Immature natural killer cell (primary cell): ENCODE measurements at regions not wholly inside any gene's neighbourhood (a gene's known extent, or its start where the extent isn't known, plus 50 kb on each side); places are given as distances from the start of the nearest gene placed in this dataset.

ENCODE experiments used
- DNase-seq, 3 donors: peaks; one replicate each; pipeline ENCODE4 v3.0.0; 2022; ENCODE audit warnings: mixed read lengths in 1 of 3
- H3K27ac Mint-ChIP-seq, 6 donors: one replicate each; pipeline ENCODE4 v1.8.0; 2020; ENCODE audit warnings: mixed read lengths in 6 of 6, mild to moderate bottlenecking in 5 of 6, inconsistent platforms in 4 of 6, moderate library complexity in 3 of 6
- H3K27me3 Mint-ChIP-seq, 3 donors: one replicate each; pipeline ENCODE4 v1.8.0; 2020 to 2021; ENCODE audit warnings: low read depth in 3 of 3, mild to moderate bottlenecking in 3 of 3, mixed read lengths in 3 of 3, moderate library complexity in 3 of 3, inconsistent platforms in 1 of 3
- H3K36me3 Mint-ChIP-seq, 3 donors: one replicate each; pipeline ENCODE4 v1.8.0; 2020; ENCODE audit warnings: mixed read lengths in 3 of 3, inconsistent platforms in 2 of 3, mild to moderate bottlenecking in 2 of 3
- H3K4me1 Mint-ChIP-seq, 2 donors: one replicate each; pipeline ENCODE4 v1.8.0; 2020; ENCODE audit warnings: inconsistent platforms in 2 of 2, mild to moderate bottlenecking in 2 of 2, mixed read lengths in 2 of 2, moderate library complexity in 1 of 2
- H3K4me3 Mint-ChIP-seq, 5 donors: one replicate each; pipeline ENCODE4 v1.8.0; 2020; ENCODE audit warnings: mild to moderate bottlenecking in 5 of 5, mixed read lengths in 5 of 5, inconsistent platforms in 3 of 5, moderate library complexity in 3 of 5
- H3K9me3 Mint-ChIP-seq, 6 donors: one replicate each; pipeline ENCODE4 v1.8.0; 2020; ENCODE audit warnings: mild to moderate bottlenecking in 6 of 6, mixed read lengths in 6 of 6, inconsistent platforms in 4 of 6, moderate library complexity in 3 of 6

- DNase-seq, result no peak
- Mint-ChIP-seq H3K27me3 (peaks cover 0 to 5% (median 0%) of the 10 kb centered on the region in 3 donors), H3K36me3 (no peaks in the 10 kb centered on the region), H3K4me1 (no peaks in the 10 kb centered on the region), H3K4me3 (no peak overlapping the region), H3K9me3 (peaks cover 0 to 4% (median 0%) of the 10 kb centered on the region in 6 donors), H3K27ac (no peak overlapping the region)
Measured at GRCh38 chr13:47546391-47547225, 454.5 kb downstream of the SUCLA2 start.

DNA sequence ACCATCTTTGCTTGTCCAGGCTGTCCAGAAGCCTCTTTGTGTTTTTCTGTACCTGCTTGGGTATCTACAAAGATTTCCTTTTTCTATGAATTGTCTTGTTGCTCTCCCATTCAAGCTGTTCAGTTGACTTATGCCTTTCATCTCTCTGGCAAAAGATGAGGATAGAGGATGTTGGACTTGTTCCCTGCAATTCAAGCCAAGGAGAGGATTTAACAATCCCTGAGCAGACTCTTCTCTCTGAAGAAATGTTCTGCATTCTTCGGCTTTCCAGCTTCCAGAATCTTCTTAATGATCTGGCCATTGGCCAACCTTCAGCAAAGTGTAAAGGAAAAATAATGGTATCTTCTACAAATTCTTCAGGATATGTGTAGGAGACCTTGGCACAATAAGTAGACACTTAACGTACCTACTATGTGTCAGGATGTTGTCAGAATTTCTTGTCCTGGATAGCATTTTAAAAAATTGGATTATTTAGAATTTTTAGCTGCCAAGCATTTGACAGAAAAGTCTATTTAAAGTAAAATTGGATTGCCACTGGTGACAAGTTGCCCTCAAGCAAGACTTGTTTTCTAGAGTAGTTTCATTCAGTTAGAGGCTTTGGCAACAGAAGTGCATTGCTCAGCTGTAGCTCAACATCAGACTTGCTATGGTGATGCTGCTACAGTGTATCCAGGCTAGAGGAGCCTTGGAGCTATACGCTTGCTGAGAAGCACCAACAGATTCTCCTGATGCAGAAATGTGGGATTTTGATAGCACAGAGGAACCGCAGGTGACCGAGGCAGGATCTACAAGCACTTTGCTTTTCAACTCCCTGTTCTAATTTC is 455.7 kb downstream of the SUCLA2 start:
- no peak overlapping the region for H3K4me3 Mint-ChIP-seq
- peaks cover 0 to 2% (median 0%) of the 10 kb centered on the region in 6 donors for H3K9me3 Mint-ChIP-seq
- no peak overlapping the region for H3K27ac Mint-ChIP-seq
- no peaks in the 10 kb centered on the region for H3K36me3 Mint-ChIP-seq
- DNase-seq, result no peak
- H3K4me1 Mint-ChIP-seq, result no peaks in the 10 kb centered on the region
- H3K27me3 Mint-ChIP-seq, result peaks cover 0 to 5% (median 0%) of the 10 kb centered on the region in 3 donors

DNA sequence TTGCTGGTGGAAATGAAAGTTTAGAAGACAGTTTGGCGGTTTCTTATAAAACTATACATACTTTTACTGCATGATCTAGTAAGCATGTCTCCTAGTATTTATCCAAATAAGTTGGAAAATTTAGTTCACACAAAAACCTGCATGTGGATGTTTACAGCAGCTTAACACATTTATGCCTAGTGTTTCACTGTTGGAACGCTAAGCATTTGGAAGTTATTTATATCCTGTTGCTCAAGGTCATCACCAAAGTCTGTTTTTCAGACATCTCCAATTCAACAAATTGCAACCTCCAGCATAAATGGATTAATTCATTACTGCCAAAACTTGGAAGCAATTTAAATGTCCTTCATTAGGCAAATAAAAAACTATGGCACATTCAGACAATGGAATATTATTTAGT is 461.8 kb downstream of the SUCLA2 start:
- Mint-ChIP-seq H3K9me3 (peaks cover 3 to 8% (median 7%) of the 10 kb centered on the region in 6 donors), H3K4me3 (no peak overlapping the region), H3K4me1 (no peaks in the 10 kb centered on the region), H3K36me3 (no peaks in the 10 kb centered on the region), H3K27me3 (peaks cover 0 to 3% (median 2%) of the 10 kb centered on the region in 3 donors), H3K27ac (no peak overlapping the region)
- DNase-seq, result no peak

GRCh38 chr13:47523771-47524170 is 477.3 kb downstream of the SUCLA2 start:
- Mint-ChIP-seq H3K27me3 (peaks cover 0 to 3% (median 0%) of the 10 kb centered on the region in 3 donors), H3K9me3 (peaks cover 0 to 17% (median under 1%) of the 10 kb centered on the region in 6 donors), H3K27ac (no peak overlapping the region), H3K36me3 (no peaks in the 10 kb centered on the region), H3K4me3 (no peak overlapping the region), H3K4me1 (no peaks in the 10 kb centered on the region)
- DNase-seq, result no peak

GRCh38 chr13:47521890-47522487 is 479.1 kb downstream of the SUCLA2 start:
- Mint-ChIP-seq H3K27ac (no peak overlapping the region), H3K36me3 (no peaks in the 10 kb centered on the region), H3K4me3 (no peak overlapping the region), H3K27me3 (peaks cover 0 to 3% (median 0%) of the 10 kb centered on the region in 3 donors), H3K4me1 (no peaks in the 10 kb centered on the region), H3K9me3 (peaks cover 0 to 8% (median 0%) of the 10 kb centered on the region in 6 donors)
- no peak for DNase-seq

GRCh38 chr13:47519626-47520025 is 481.4 kb downstream of the SUCLA2 start:
- no peak for DNase-seq
- no peaks in the 10 kb centered on the region for H3K4me1 Mint-ChIP-seq
- H3K27me3 Mint-ChIP-seq, result no peaks in the 10 kb centered on the region
- no peak overlapping the region for H3K4me3 Mint-ChIP-seq
- peaks cover 0 to 8% (median 0%) of the 10 kb centered on the region in 6 donors for H3K9me3 Mint-ChIP-seq
- no peaks in the 10 kb centered on the region for H3K36me3 Mint-ChIP-seq
- H3K27ac Mint-ChIP-seq, result no peak overlapping the region

DNA sequence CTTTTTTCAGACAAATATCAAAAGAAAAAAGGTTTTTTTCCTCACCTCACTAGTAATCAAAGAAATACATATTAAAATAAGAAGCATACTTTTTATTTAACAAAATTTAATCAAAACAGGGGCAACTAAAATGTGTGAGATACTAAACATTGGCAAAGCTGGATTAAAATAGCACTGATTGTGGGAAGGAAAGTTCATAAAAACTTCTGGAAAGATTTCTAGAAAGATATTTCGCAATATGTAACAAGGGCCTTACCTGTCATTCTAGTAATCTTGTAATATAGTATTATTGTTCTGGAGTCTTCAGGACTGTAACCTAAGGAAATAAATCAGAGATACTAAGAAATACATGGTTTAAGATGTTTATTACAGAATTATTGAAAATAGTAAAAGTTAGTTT is 482.5 kb downstream of the SUCLA2 start:
- H3K36me3 Mint-ChIP-seq, result no peaks in the 10 kb centered on the region
- H3K4me3 Mint-ChIP-seq, result no peak overlapping the region
- no peak for DNase-seq
- H3K27me3 Mint-ChIP-seq, result peaks cover 0 to 2% (median 0%) of the 10 kb centered on the region in 3 donors
- no peak overlapping the region for H3K27ac Mint-ChIP-seq
- no peaks in the 10 kb centered on the region for H3K4me1 Mint-ChIP-seq
- peaks cover 0 to 7% (median 4%) of the 10 kb centered on the region in 6 donors for H3K9me3 Mint-ChIP-seq

DNA sequence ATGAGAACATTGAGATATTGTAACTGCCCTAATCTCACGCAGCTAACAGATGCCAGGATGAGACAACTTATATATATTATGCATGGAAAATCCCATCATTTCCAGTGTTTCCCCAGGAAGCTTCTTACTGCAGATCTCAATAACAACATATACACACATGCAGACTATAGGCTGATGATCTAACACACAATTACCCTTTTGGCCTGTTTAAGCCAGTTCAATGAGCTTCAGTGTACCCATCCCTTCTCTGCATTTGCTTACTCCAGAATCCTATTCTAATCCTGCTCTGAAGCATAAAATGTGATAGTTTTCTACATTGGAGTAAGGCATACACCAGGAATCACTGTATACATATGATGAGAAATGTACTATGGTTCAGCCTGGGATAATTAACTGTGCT is 489.4 kb downstream of the SUCLA2 start:
- Mint-ChIP-seq H3K4me1 (no peaks in the 10 kb centered on the region), H3K9me3 (peaks cover 0 to 7% (median 5%) of the 10 kb centered on the region in 6 donors), H3K4me3 (no peak overlapping the region), H3K36me3 (no peaks in the 10 kb centered on the region), H3K27ac (no peak overlapping the region), H3K27me3 (peaks cover 0 to 4% (median 0%) of the 10 kb centered on the region in 3 donors)
- DNase-seq, result no peak

GRCh38 chr13:47508527-47509228 is 492.4 kb downstream of the SUCLA2 start:
- Mint-ChIP-seq H3K27me3 (peaks cover 0 to 3% (median 0%) of the 10 kb centered on the region in 3 donors), H3K36me3 (no peaks in the 10 kb centered on the region), H3K9me3 (peaks cover 0 to 5% (median 0%) of the 10 kb centered on the region in 6 donors), H3K4me1 (no peaks in the 10 kb centered on the region), H3K27ac (no peak overlapping the region), H3K4me3 (no peak overlapping the region)
- no peak for DNase-seq

- H3K27ac Mint-ChIP-seq, result no peak overlapping the region
- no peaks in the 10 kb centered on the region for H3K36me3 Mint-ChIP-seq
- peaks cover 0 to 3% (median 0%) of the 10 kb centered on the region in 6 donors for H3K9me3 Mint-ChIP-seq
- peaks cover 2 to 3% (median 2%) of the 10 kb centered on the region in 3 donors for H3K27me3 Mint-ChIP-seq
- H3K4me1 Mint-ChIP-seq, result no peaks in the 10 kb centered on the region
- no peak for DNase-seq
- no peak overlapping the region for H3K4me3 Mint-ChIP-seq
Measured at GRCh38 chr13:47503475-47503874, 497.6 kb downstream of the SUCLA2 start.

DNA sequence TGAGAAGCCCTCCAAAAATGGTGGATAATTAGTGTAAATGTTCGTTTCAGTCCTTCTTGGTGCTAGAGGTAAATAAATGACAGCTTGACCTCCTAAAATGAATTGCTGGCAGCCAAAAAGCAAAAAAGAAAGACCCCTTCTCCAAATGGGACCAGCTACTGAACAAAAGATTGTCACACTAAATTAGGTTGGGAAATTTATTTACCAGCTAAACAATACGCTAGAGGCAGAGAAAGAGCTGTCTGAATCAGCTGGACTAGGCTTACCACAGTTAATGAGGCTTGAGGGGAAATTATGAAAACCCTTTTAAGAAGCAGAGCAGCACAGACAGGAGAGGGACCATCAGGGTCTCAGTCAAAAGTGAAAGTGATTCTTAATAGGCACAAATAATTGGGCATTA is 498.9 kb downstream of the SUCLA2 start:
- no peaks in the 10 kb centered on the region for H3K4me1 Mint-ChIP-seq
- peaks cover 2 to 8% (median 5%) of the 10 kb centered on the region in 3 donors for H3K27me3 Mint-ChIP-seq
- no peaks in the 10 kb centered on the region for H3K36me3 Mint-ChIP-seq
- no peak overlapping the region for H3K27ac Mint-ChIP-seq
- DNase-seq, result no peak
- H3K9me3 Mint-ChIP-seq, result peaks cover 0 to 4% (median 0%) of the 10 kb centered on the region in 6 donors
- no peak overlapping the region for H3K4me3 Mint-ChIP-seq

DNA sequence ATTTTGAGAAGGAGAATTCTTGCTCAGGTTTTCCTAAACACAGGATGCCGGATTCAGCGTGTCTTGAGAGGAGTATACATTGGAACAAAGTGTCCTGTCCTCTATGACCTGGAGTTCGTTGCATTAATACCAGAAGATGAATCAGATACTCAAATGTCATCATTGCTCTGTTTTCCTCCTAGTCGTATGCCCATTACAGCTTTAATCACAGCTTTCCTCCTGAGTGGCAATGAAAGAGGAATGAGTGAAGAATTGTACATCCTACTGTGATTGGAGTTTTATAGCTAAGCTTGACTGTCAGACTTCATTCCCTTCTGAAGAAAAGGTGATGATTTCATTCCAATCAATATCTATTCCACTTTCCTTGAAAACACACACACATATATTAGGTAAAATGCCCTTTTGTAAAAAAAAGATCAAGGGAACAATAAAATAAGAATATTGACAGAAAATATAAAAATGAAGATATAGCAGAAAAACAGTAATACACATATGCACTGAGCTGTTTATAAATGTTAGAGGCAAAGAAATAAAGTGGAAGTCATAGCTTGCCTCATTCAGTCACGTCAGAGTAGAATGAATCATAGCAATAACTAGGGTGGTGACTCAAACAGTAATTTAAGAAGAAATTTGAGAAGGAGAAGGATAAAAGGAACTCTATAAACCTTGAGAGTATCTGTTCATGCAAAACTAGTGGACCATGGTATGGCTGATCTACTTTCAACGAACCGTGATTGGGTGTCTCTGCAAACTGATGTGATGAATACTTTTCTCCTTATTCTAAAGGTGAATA is 501.5 kb downstream of the SUCLA2 start:
- Mint-ChIP-seq H3K4me3 (no peak overlapping the region), H3K9me3 (peaks cover 0 to 5% (median 0%) of the 10 kb centered on the region in 6 donors), H3K4me1 (no peaks in the 10 kb centered on the region), H3K36me3 (no peaks in the 10 kb centered on the region), H3K27ac (no peak overlapping the region), H3K27me3 (peaks cover 2 to 6% (median 5%) of the 10 kb centered on the region in 3 donors)
- DNase-seq, result no peak

GRCh38 chr13:47484548-47484947 is 516.5 kb downstream of the SUCLA2 start:
- DNase-seq, result no peak
- H3K27ac Mint-ChIP-seq, result no peak overlapping the region
- H3K4me3 Mint-ChIP-seq, result no peak overlapping the region
- no peaks in the 10 kb centered on the region for H3K36me3 Mint-ChIP-seq
- H3K9me3 Mint-ChIP-seq, result peaks cover 0 to 4% (median 1%) of the 10 kb centered on the region in 6 donors
- no peaks in the 10 kb centered on the region for H3K4me1 Mint-ChIP-seq
- peaks cover 0 to 2% (median 0%) of the 10 kb centered on the region in 3 donors for H3K27me3 Mint-ChIP-seq
